ENCODE measurements at regions not wholly inside any gene's neighbourhood (a gene's known extent, or its start where the extent isn't known, plus 50 kb on each side); places are given as distances from the start of the nearest gene placed in this dataset.
A peak's percentile ranks its signal among the peaks of the same experiment; 100 is the strongest.

DNA sequence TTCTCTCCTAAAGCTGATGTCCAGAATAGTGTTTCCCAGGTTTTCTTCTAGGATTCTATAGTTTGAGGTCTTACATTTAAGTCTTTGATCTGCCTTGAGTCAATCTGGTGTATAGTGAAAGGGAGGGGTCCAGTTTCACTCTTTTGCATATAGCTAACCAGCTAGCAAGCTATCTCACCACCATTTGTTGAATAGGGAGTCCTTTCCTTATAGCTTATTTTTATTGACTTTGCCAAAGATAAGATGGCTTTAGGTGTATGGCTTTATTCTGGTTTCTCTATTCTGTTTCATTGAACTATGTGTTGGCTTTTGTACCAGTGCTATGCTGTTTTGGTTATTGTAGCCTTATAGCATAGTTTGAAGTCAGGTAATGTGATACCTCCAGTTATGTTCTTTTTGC, 1386.1 kb downstream of the SLITRK5 start:
- intact Hi-C loops (cut with DNase I): no loop called here
- no peaks in the 10 kb centered on the region for H3K4me1 ChIP-seq
- TF ChIP-seq, protein P1, sequence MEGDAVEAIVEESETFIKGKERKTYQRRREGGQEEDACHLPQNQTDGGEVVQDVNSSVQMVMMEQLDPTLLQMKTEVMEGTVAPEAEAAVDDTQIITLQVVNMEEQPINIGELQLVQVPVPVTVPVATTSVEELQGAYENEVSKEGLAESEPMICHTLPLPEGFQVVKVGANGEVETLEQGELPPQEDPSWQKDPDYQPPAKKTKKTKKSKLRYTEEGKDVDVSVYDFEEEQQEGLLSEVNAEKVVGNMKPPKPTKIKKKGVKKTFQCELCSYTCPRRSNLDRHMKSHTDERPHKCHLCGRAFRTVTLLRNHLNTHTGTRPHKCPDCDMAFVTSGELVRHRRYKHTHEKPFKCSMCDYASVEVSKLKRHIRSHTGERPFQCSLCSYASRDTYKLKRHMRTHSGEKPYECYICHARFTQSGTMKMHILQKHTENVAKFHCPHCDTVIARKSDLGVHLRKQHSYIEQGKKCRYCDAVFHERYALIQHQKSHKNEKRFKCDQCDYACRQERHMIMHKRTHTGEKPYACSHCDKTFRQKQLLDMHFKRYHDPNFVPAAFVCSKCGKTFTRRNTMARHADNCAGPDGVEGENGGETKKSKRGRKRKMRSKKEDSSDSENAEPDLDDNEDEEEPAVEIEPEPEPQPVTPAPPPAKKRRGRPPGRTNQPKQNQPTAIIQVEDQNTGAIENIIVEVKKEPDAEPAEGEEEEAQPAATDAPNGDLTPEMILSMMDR (IDR thresholded peaks at IDR 0.05): no peak
- TF ChIP-seq POLR2A (IDR thresholded peaks at IDR 0.05): no peak

DNA sequence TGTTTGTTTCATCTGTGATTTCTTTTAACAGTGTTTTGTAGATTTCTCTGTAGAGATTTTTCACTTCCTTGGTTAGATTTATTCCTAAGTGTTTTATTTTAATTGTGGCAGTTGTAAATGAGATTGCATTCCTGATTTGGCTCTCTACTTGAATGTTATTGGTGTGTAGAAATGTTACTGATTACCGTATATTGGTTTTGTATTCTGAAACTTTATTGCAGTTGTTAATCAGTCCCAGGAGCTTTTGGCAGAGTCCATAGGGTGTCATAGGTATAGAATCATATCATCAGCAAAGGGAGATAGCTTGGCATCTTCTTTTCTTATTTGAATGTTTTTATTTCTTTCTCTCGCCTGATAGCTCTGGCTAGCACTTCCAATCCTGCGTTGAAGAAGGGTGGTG, 1386.7 kb downstream of the SLITRK5 start:
- Histone ChIP-seq H3K4me1 (no peaks in the 10 kb centered on the region), H3K27ac (no peak overlapping the region), H3K36me3 (no peaks in the 10 kb centered on the region), H3K9me3 (no peaks in the 10 kb centered on the region), H3K4me3 (no peak overlapping the region), H3K27me3 (no peaks in the 10 kb centered on the region)
- WGBS, 2 donors: 90 to 95% methylated on average over 3 of the region's 3 CpGs
- intact Hi-C loops (cut with DNase I): no loop called here
- no peak for DNase-seq
- no peak for TF ChIP-seq POLR2A (IDR thresholded peaks at IDR 0.05)
- TF ChIP-seq, protein P1 (IDR thresholded peaks at IDR 0.05): no peak

More for the DNA sequence above, 1386.1 kb downstream of the SLITRK5 start:
- Histone ChIP-seq H3K9me3 (no peaks in the 10 kb centered on the region), H3K4me3 (no peak overlapping the region), H3K36me3 (no peaks in the 10 kb centered on the region), H3K27me3 (no peaks in the 10 kb centered on the region), H3K27ac (no peak overlapping the region)
- DNase-seq: no peak

DNA sequence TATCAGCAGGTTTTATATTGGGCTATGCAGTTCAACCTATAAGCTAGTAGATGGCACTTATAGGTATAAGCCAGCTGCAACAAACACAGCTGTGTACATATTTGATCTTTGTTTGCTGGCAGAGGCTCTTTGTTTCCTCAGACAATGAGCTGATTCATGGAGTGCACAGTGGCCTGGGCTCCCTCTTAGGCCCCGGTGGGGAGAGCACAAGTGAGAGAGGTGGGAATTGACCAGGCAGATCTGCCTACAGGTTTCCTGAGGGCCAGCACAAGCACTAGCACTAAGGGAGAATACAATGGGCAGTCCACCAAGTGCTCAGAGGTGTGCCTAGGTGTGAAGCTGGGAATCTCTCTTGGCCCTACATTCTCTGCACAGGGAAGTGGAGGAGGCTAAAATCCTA, 1390.7 kb downstream of the SLITRK5 start:
- WGBS, 2 donors: no CpG with 5 or more reads among the region's 1 CpG
- H3K9me3 ChIP-seq: no peaks in the 10 kb centered on the region
- intact Hi-C loops (cut with DNase I): no loop called here
- no peaks in the 10 kb centered on the region for H3K4me1 ChIP-seq
- H3K4me3 ChIP-seq: no peak overlapping the region
- no peaks in the 10 kb centered on the region for H3K36me3 ChIP-seq
- DNase-seq: no peak
- no peaks in the 10 kb centered on the region for H3K27me3 ChIP-seq
- TF ChIP-seq, protein P1 (IDR thresholded peaks at IDR 0.05): no peak
- no peak for TF ChIP-seq POLR2A (IDR thresholded peaks at IDR 0.05)
- H3K27ac ChIP-seq: no peak overlapping the region

DNA sequence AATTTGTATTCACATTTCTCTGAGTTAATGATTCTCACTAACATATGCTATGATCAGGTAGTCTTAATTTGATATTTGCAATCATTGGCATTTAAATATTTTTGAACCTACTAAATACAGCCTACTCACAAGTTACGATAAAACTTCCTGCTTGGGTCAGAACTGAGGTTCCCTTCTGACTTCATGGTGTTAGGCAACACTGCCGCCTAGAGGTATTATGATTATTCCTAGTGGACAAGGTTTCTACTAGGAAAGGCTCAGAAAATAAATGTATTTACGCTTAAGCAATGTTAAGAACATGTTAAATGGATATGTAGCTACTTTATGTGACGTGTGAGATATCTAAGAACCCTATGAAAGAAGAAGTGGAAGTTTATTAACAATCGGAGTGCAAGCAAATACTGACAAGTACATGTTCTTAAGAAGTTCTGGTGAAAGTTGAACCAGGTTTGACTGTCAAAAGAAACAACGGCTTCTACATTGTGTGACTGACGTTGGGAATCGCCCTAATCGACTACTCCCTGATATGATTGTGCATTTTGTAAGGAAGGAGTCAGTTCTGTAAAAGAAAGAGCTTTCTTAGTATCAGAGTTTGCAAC, 1395.8 kb downstream of the SLITRK5 start:
- no peak for DNase-seq
- Histone ChIP-seq H3K9me3 (no peaks in the 10 kb centered on the region), H3K36me3 (no peaks in the 10 kb centered on the region), H3K27me3 (no peaks in the 10 kb centered on the region), H3K4me1 (no peaks in the 10 kb centered on the region), H3K27ac (no peak overlapping the region), H3K4me3 (no peak overlapping the region)
- intact Hi-C loops (cut with DNase I): no loop called here
- no peak for TF ChIP-seq POLR2A (IDR thresholded peaks at IDR 0.05)
- TF ChIP-seq, protein P1 (IDR thresholded peaks at IDR 0.05): peak; percentile 23 to 57 (median 46)
- WGBS, 2 donors: 30 to 32% methylated on average over 9 of the region's 9 CpGs

DNA sequence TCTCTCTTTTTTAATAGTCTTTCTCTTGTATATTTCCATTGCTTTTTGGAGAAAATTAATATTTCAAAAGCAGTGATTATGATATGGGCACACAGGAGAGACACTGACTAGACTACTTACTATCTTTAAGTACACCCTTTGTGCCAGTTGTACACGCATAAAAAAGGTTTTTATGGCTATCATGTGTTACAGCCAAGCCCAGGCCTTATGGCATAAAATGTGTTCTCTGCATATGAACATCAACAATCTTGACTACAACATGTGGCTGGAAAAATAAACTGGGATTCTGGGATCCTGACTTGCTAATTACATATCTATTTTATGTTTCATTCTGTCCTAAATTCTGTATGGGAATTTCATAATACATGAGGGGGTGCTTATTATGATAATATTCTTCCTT, 1401.8 kb downstream of the SLITRK5 start:
- H3K4me3 ChIP-seq: no peak overlapping the region
- H3K4me1 ChIP-seq: no peaks in the 10 kb centered on the region
- no peaks in the 10 kb centered on the region for H3K36me3 ChIP-seq
- WGBS, 2 donors: 40 to 64% methylated on average over 1 of the region's 1 CpG
- no peaks in the 10 kb centered on the region for H3K27me3 ChIP-seq
- H3K27ac ChIP-seq: no peak overlapping the region
- intact Hi-C loops (cut with DNase I): no loop called here
- no peaks in the 10 kb centered on the region for H3K9me3 ChIP-seq
- TF ChIP-seq, protein P1 (IDR thresholded peaks at IDR 0.05): no peak
- TF ChIP-seq POLR2A (IDR thresholded peaks at IDR 0.05): no peak
- no peak for DNase-seq

Measured in esophagus squamous epithelium (tissue), 5 donors.